ENCODE measurements at regions not wholly inside any gene's neighbourhood (a gene's known extent, or its start where the extent isn't known, plus 50 kb on each side); places are given as distances from the start of the nearest gene placed in this dataset.

- no peaks in the 10 kb centered on the region for H3K4me1 ChIP-seq
- peaks cover 0 to 5% (median 0%) of the 10 kb centered on the region in 3 donors for H3K9me3 ChIP-seq
- TF ChIP-seq POLR2AphosphoS5 (IDR thresholded peaks at IDR 0.05), result no peak
- TF ChIP-seq POLR2A (IDR thresholded peaks at IDR 0.05), result no peak
- TF ChIP-seq CTCF (IDR thresholded peaks at IDR 0.05), result no peak
- TF ChIP-seq EP300 (IDR thresholded peaks at IDR 0.05), result no peak
- no peaks in the 10 kb centered on the region for H3K36me3 ChIP-seq
- no peak overlapping the region for H3K27ac ChIP-seq
- ATAC-seq, result no peak
- H3K4me3 ChIP-seq, result no peak overlapping the region
- H3K27me3 ChIP-seq, result no peaks in the 10 kb centered on the region
- WGBS, 2 donors (ENCODE audit: low coverage in 1 of 2), result 100% methylated on average over 1 of the region's 1 CpG
Observed at GRCh38 chr4:10873809-10874208, 189.2 kb upstream of the CLNK start.

GRCh38 chr4:10872833-10873517, 188.4 kb upstream of the CLNK start:
- Histone ChIP-seq H3K36me3 (no peaks in the 10 kb centered on the region), H3K27me3 (no peaks in the 10 kb centered on the region), H3K27ac (no peak overlapping the region), H3K4me1 (no peaks in the 10 kb centered on the region), H3K9me3 (peaks cover 0 to 5% (median 0%) of the 10 kb centered on the region in 3 donors), H3K4me3 (no peak overlapping the region)
- WGBS, 2 donors (ENCODE audit: low coverage in 1 of 2), result 48 to 75% methylated on average over 3 to 4 of the region's 4 CpGs
- TF ChIP-seq POLR2A (IDR thresholded peaks at IDR 0.05) (no peak), EP300 (IDR thresholded peaks at IDR 0.05) (no peak), POLR2AphosphoS5 (IDR thresholded peaks at IDR 0.05) (no peak), CTCF (IDR thresholded peaks at IDR 0.05) (no peak)
- ATAC-seq, result no peak

- Histone ChIP-seq H3K4me1 (no peaks in the 10 kb centered on the region), H3K36me3 (no peaks in the 10 kb centered on the region), H3K27me3 (no peaks in the 10 kb centered on the region), H3K27ac (no peak overlapping the region), H3K4me3 (no peak overlapping the region), H3K9me3 (no peaks in the 10 kb centered on the region)
- no peak for ATAC-seq
- WGBS, 2 donors (ENCODE audit: low coverage in 1 of 2), result 70% methylated on average over 6 of the region's 6 CpGs; no CpG with 5 or more reads in 1 of the 2 donors
- TF ChIP-seq POLR2AphosphoS5 (IDR thresholded peaks at IDR 0.05) (no peak), EP300 (IDR thresholded peaks at IDR 0.05) (no peak), CTCF (IDR thresholded peaks at IDR 0.05) (no peak), POLR2A (IDR thresholded peaks at IDR 0.05) (no peak)
Observed at GRCh38 chr4:10866666-10867065, 182.1 kb upstream of the CLNK start.

- TF ChIP-seq POLR2A (IDR thresholded peaks at IDR 0.05), result no peak
- TF ChIP-seq EP300 (IDR thresholded peaks at IDR 0.05), result no peak
- no peak for TF ChIP-seq CTCF (IDR thresholded peaks at IDR 0.05)
- TF ChIP-seq POLR2AphosphoS5 (IDR thresholded peaks at IDR 0.05), result no peak
- H3K27me3 ChIP-seq, result no peaks in the 10 kb centered on the region
- 65 to 66% methylated on average over 3 of the region's 3 CpGs for WGBS, 2 donors (ENCODE audit: low coverage in 1 of 2)
- H3K4me1 ChIP-seq, result no peaks in the 10 kb centered on the region
- peaks cover 0 to 6% (median 0%) of the 10 kb centered on the region in 3 donors for H3K9me3 ChIP-seq
- ATAC-seq, result no peak
- H3K36me3 ChIP-seq, result no peaks in the 10 kb centered on the region
- no peak overlapping the region for H3K27ac ChIP-seq
- H3K4me3 ChIP-seq, result no peak overlapping the region
Observed at GRCh38 chr4:10861036-10861435, 176.5 kb upstream of the CLNK start.

- TF ChIP-seq POLR2A (IDR thresholded peaks at IDR 0.05) (no peak), POLR2AphosphoS5 (IDR thresholded peaks at IDR 0.05) (no peak), EP300 (IDR thresholded peaks at IDR 0.05) (no peak), CTCF (IDR thresholded peaks at IDR 0.05) (no peak)
- ATAC-seq, result no peak
- H3K27ac ChIP-seq, result no peak overlapping the region
- H3K4me1 ChIP-seq, result no peaks in the 10 kb centered on the region
- peaks cover 8% of the 10 kb centered on the region for H3K27me3 ChIP-seq
- H3K36me3 ChIP-seq, result no peaks in the 10 kb centered on the region
- no peak overlapping the region for H3K4me3 ChIP-seq
- H3K9me3 ChIP-seq, result peaks cover 0 to 6% (median 0%) of the 10 kb centered on the region in 3 donors
Observed at GRCh38 chr4:10856271-10856782, 171.8 kb upstream of the CLNK start.

Measured in gastroesophageal sphincter (tissue), 4 donors.